ENCODE measurements at regions not wholly inside any gene's neighbourhood (a gene's known extent, or its start where the extent isn't known, plus 50 kb on each side); places are given as distances from the start of the nearest gene placed in this dataset.

DNA sequence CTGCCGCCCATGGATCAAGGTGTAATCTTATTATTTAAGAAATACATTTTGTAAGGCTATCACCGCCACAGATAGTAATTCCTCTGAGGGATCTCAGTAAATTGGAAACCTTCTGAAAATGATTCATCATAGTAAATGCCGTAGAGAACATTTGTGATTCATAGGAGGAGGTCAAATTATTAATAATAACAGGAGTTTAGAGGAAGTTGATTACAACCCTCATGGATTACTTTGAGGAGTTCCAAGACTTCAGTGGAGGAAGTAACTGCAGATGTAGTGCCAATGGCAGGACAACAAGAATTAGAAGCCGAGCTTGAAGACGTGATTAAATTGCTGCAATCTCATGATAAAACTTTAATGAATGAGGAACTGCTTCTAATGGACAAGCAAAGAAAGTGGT lies 280.1 kb downstream of the PTPRC start (continued):
- TF ChIP-seq LCORL (IDR thresholded peaks at IDR 0.05) = no peak
- TF ChIP-seq LCORL (CRISPR knock-in tag; IDR thresholded peaks at IDR 0.05) = no peak
- TF ChIP-seq CHD2 (IDR thresholded peaks at IDR 0.05; ENCODE audit: low read depth, low read length) = no peak
- TF ChIP-seq SALL1 (CRISPR knock-in tag; IDR thresholded peaks at IDR 0.05) = no peak
- TF ChIP-seq, protein P1, sequence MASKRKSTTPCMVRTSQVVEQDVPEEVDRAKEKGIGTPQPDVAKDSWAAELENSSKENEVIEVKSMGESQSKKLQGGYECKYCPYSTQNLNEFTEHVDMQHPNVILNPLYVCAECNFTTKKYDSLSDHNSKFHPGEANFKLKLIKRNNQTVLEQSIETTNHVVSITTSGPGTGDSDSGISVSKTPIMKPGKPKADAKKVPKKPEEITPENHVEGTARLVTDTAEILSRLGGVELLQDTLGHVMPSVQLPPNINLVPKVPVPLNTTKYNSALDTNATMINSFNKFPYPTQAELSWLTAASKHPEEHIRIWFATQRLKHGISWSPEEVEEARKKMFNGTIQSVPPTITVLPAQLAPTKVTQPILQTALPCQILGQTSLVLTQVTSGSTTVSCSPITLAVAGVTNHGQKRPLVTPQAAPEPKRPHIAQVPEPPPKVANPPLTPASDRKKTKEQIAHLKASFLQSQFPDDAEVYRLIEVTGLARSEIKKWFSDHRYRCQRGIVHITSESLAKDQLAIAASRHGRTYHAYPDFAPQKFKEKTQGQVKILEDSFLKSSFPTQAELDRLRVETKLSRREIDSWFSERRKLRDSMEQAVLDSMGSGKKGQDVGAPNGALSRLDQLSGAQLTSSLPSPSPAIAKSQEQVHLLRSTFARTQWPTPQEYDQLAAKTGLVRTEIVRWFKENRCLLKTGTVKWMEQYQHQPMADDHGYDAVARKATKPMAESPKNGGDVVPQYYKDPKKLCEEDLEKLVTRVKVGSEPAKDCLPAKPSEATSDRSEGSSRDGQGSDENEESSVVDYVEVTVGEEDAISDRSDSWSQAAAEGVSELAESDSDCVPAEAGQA (IDR thresholded peaks at IDR 0.05; ENCODE audit: low read depth) = no peak
- TF ChIP-seq, protein P1 (CRISPR knock-in tag; IDR thresholded peaks at IDR 0.05; ENCODE audit: borderline replicate concordance) = no peak
- no peak for TF ChIP-seq MYNN (CRISPR knock-in tag; IDR thresholded peaks at IDR 0.05; ENCODE audit: low read depth)
- no peak for TF ChIP-seq ZNF687 (CRISPR knock-in tag; IDR thresholded peaks at IDR 0.05)
- no peak for TF ChIP-seq NCOA5 (CRISPR knock-in tag; IDR thresholded peaks at IDR 0.05)
- no peak for TF ChIP-seq ZC3H4 (CRISPR knock-in tag; IDR thresholded peaks at IDR 0.05; ENCODE audit: borderline replicate concordance)
